ENCODE measurements at regions not wholly inside any gene's neighbourhood (a gene's known extent, or its start where the extent isn't known, plus 50 kb on each side); places are given as distances from the start of the nearest gene placed in this dataset.

DNA sequence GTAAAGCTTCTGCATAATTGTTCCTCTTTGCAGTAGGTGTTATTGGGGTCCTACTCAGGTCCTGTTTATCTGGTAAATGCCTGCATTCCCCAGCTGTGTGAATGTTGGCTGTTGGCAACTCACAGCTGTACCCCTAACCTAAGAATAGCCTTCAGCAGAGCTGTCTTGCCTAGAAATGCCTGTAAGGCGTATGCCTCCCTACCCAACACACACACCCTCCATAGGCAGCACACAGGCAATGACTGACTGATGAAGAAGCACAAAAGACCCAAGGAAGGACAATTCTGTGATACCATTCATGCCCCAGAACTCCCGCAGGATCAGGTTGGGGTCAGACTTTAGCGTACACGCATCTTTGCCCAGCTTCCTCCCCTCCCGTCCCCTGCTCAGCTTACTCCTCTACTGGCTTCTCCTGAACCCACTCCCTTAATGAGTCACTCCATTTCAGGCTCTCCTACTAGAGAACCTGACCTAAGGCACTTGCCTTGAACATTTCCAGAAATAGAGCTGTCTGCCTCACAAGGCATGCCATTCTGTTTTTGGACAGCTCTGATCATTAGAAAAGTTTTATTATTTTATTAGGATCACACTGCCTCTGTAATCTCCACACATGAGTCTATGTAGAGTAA lies 99.2 kb upstream of the PIK3CG start:
- H3K9ac ChIP-seq (ENCODE audit: low read length in 5 of 5), result no peak overlapping the region
- no peaks in the 10 kb centered on the region for H3K9me3 ChIP-seq (ENCODE audit: control insufficient read depth in 5 of 5, low read length in 5 of 5)
- H3K27ac ChIP-seq (ENCODE audit: low read depth, low read length), result no peak overlapping the region
- H3K27me3 ChIP-seq (ENCODE audit: control insufficient read depth in 5 of 5, insufficient read depth in 4 of 5, low read length in 5 of 5), result no peaks in the 10 kb centered on the region
- peaks cover 0 to 9% (median 5%) of the 10 kb centered on the region in 5 donors for H3K4me1 ChIP-seq (ENCODE audit: control insufficient read depth in 5 of 5, insufficient read depth in 5 of 5, low read length in 5 of 5)
- no peak overlapping the region for H3K4me3 ChIP-seq (ENCODE audit: low read depth in 1 of 5, low read length in 5 of 5)
- no peaks in the 10 kb centered on the region for H3K36me3 ChIP-seq (ENCODE audit: control insufficient read depth in 5 of 5, insufficient read depth in 5 of 5, low read length in 5 of 5)

DNA sequence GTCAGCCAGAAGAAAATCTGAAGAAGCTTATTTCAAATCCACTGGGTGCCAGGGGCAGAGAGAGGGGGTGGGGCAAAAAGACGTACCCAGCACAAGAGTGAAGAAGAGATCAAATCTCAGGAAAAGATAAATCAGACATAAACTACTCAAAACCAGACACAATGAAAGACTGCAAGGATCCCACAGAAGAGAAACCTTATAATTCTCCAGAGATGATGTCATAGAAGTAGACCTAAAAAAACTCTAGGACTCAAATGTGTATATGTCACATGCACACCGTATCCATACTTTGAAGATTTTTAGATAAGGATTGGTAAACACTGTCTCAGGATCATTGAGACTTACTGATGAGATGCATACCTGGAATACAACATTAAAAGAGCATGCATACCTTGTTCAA lies 98.5 kb upstream of the PIK3CG start:
- Histone ChIP-seq H3K4me1 (ENCODE audit: control insufficient read depth in 5 of 5, insufficient read depth in 5 of 5, low read length in 5 of 5) (peaks cover 0 to 9% (median 5%) of the 10 kb centered on the region in 5 donors), H3K36me3 (ENCODE audit: control insufficient read depth in 5 of 5, insufficient read depth in 5 of 5, low read length in 5 of 5) (no peaks in the 10 kb centered on the region), H3K4me3 (ENCODE audit: low read depth in 1 of 5, low read length in 5 of 5) (no peak overlapping the region), H3K27ac (ENCODE audit: low read depth, low read length) (no peak overlapping the region), H3K9ac (ENCODE audit: low read length in 5 of 5) (no peak overlapping the region), H3K9me3 (ENCODE audit: control insufficient read depth in 5 of 5, low read length in 5 of 5) (no peaks in the 10 kb centered on the region), H3K27me3 (ENCODE audit: control insufficient read depth in 5 of 5, insufficient read depth in 4 of 5, low read length in 5 of 5) (no peaks in the 10 kb centered on the region)

DNA sequence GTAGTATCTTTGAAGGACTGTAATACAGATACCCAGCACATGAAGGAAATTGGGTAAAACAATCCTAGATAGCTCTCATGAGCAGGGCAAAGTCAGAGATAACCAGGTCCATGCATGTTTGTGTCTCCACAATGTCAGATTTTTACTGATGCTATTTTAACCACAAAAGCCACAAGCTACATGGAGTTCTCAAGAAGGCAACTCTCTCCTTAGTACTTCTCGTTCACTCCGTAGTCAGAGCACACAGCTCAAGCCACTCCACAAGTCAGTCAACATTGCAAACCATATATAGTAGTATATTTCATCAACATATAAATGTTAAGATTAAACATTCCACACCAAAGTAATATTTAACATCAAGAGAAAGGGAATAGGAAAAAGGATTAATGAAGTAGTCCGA lies 98.0 kb upstream of the PIK3CG start:
- no peak overlapping the region for H3K9ac ChIP-seq (ENCODE audit: low read length in 5 of 5)
- H3K27ac ChIP-seq (ENCODE audit: low read depth, low read length), result no peak overlapping the region

DNA sequence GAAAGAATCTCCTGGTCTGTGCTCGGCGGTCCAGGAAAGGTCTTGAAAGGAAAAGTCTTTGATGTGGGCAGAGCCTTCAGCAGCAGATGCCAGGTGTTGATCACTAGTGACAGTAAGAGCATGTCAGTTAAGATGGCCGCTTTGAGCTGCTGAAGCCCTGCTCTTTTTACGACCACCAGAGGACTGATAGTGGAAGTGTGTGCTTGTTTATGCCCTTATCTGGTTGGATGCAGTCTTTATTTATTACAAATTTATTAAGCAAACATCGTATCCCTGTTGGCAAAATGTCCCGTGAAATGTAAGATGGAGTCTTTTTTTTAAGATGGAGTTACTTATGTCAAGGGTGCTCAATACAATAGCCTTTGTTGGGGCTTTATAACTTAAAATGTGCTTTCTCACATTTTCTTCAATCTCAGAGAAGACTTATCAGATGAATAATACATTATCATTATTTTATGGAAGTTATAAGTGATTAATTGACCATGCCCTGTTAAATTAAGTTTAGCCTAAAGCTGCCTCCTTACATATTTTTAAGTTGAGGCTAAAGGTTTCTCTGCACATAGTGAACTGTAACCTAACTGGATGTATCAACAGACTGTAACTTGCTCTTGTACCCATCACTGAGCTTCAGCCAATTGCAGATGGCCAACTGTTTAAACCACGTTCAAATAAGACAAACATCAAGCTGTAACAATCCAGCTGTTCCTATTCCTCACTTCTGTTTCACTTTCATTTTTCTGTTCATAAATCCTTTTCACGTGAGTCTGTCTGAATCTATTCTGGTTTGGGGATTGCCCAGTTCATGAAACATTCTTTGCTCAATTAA lies 97.4 kb upstream of the PIK3CG start:
- Histone ChIP-seq H3K9ac (ENCODE audit: low read length in 5 of 5) (peak overlapping the region in 1 of 5 donors; percentile 14), H3K27me3 (ENCODE audit: control insufficient read depth in 5 of 5, insufficient read depth in 4 of 5, low read length in 5 of 5) (no peaks in the 10 kb centered on the region), H3K36me3 (ENCODE audit: control insufficient read depth in 5 of 5, insufficient read depth in 5 of 5, low read length in 5 of 5) (no peaks in the 10 kb centered on the region), H3K4me1 (ENCODE audit: control insufficient read depth in 5 of 5, insufficient read depth in 5 of 5, low read length in 5 of 5) (peaks cover 0 to 9% (median 5%) of the 10 kb centered on the region in 5 donors), H3K9me3 (ENCODE audit: control insufficient read depth in 5 of 5, low read length in 5 of 5) (no peaks in the 10 kb centered on the region), H3K27ac (ENCODE audit: low read depth, low read length) (no peak overlapping the region), H3K4me3 (ENCODE audit: low read depth in 1 of 5, low read length in 5 of 5) (peak overlapping the region; percentile 24 to 44 (median 31))

More for the DNA sequence above, 98.0 kb upstream of the PIK3CG start:
- H3K9me3 ChIP-seq (ENCODE audit: control insufficient read depth in 5 of 5, low read length in 5 of 5), result no peaks in the 10 kb centered on the region
- no peak overlapping the region for H3K4me3 ChIP-seq (ENCODE audit: low read depth in 1 of 5, low read length in 5 of 5)
- peaks cover 0 to 9% (median 5%) of the 10 kb centered on the region in 5 donors for H3K4me1 ChIP-seq (ENCODE audit: control insufficient read depth in 5 of 5, insufficient read depth in 5 of 5, low read length in 5 of 5)
- no peaks in the 10 kb centered on the region for H3K27me3 ChIP-seq (ENCODE audit: control insufficient read depth in 5 of 5, insufficient read depth in 4 of 5, low read length in 5 of 5)
- H3K36me3 ChIP-seq (ENCODE audit: control insufficient read depth in 5 of 5, insufficient read depth in 5 of 5, low read length in 5 of 5), result no peaks in the 10 kb centered on the region

DNA sequence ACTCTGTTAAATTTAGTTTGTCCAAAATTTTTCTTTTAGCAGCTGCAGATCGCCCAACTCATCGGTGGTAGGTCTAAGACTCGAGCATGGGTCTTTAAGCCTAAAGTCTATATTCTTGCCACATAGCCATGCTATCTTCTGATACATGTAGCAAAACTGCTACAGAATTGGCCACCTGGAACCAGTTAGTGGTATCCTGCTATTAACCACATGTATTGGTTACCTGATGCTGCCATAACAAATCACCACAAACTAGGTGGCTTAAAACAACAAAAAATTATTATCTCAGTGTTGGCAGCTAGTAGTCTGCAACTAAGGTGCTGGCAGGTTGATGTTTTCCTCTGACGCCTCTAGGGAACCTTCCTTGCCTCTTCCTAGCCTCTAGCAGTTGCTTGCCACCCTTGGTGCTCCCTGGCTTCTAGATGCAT lies 96.7 kb upstream of the PIK3CG start:
- Histone ChIP-seq H3K4me3 (ENCODE audit: low read depth in 1 of 5, low read length in 5 of 5) (peak overlapping the region; percentile 24 to 44 (median 31)), H3K9ac (ENCODE audit: low read length in 5 of 5) (peak overlapping the region in 1 of 5 donors; percentile 14), H3K27me3 (ENCODE audit: control insufficient read depth in 5 of 5, insufficient read depth in 4 of 5, low read length in 5 of 5) (no peaks in the 10 kb centered on the region), H3K27ac (ENCODE audit: low read depth, low read length) (no peak overlapping the region), H3K9me3 (ENCODE audit: control insufficient read depth in 5 of 5, low read length in 5 of 5) (no peaks in the 10 kb centered on the region), H3K4me1 (ENCODE audit: control insufficient read depth in 5 of 5, insufficient read depth in 5 of 5, low read length in 5 of 5) (peaks cover 0 to 9% (median 5%) of the 10 kb centered on the region in 5 donors), H3K36me3 (ENCODE audit: control insufficient read depth in 5 of 5, insufficient read depth in 5 of 5, low read length in 5 of 5) (no peaks in the 10 kb centered on the region)

DNA sequence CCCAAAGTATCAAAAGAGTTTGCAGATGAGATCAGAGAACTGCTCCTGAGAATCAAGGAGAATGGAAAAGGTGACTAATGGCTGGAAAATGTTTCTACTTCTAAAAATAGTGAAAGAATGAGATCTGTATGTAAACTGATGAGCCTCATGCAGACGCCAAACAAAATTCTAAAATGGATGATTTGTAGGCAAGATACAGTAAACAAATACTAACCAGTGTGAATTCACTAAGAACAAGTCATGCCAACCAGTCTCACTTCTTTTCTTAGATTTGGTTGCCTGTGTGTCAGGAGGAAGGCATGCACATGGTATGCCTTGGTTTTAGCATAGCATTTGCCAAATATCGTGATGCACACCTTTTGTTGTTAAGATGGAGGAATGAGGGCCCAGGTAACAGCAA lies 94.9 kb upstream of the PIK3CG start:
- Histone ChIP-seq H3K27ac (ENCODE audit: low read depth, low read length) (no peak overlapping the region), H3K36me3 (ENCODE audit: control insufficient read depth in 5 of 5, insufficient read depth in 5 of 5, low read length in 5 of 5) (no peaks in the 10 kb centered on the region), H3K27me3 (ENCODE audit: control insufficient read depth in 5 of 5, insufficient read depth in 4 of 5, low read length in 5 of 5) (no peaks in the 10 kb centered on the region), H3K9ac (ENCODE audit: low read length in 5 of 5) (no peak overlapping the region), H3K9me3 (ENCODE audit: control insufficient read depth in 5 of 5, low read length in 5 of 5) (no peaks in the 10 kb centered on the region), H3K4me3 (ENCODE audit: low read depth in 1 of 5, low read length in 5 of 5) (no peak overlapping the region), H3K4me1 (ENCODE audit: control insufficient read depth in 5 of 5, insufficient read depth in 5 of 5, low read length in 5 of 5) (peaks cover 0 to 9% (median 5%) of the 10 kb centered on the region in 5 donors)

DNA sequence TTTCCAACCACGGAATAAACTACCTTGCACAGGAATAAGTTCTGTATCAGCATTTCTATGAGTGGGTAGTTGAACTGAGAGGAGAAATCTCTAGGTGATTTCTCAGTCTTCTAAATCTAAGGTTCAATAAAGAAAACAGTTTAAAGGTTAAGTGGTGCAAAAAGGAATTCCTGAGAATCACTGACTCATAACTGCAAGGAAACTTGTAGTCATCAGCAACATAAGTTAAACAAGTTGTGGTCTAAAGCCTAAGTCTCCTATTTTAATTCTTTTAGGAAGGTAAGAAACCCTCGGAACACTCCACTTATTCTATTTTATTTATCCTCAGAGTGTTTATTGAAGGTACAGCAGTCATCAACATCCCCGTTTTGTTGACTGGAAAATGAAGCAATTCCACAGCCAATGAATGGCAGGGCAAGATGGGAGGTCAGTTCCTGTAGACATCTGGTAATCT lies 92.4 kb upstream of the PIK3CG start:
- H3K36me3 ChIP-seq (ENCODE audit: control insufficient read depth in 5 of 5, insufficient read depth in 5 of 5, low read length in 5 of 5), result no peaks in the 10 kb centered on the region
- no peak overlapping the region for H3K4me3 ChIP-seq (ENCODE audit: low read depth in 1 of 5, low read length in 5 of 5)
- peaks cover 0 to 7% (median 4%) of the 10 kb centered on the region in 5 donors for H3K4me1 ChIP-seq (ENCODE audit: control insufficient read depth in 5 of 5, insufficient read depth in 5 of 5, low read length in 5 of 5)
- no peak overlapping the region for H3K27ac ChIP-seq (ENCODE audit: low read depth, low read length)
- no peaks in the 10 kb centered on the region for H3K27me3 ChIP-seq (ENCODE audit: control insufficient read depth in 5 of 5, insufficient read depth in 4 of 5, low read length in 5 of 5)
- H3K9me3 ChIP-seq (ENCODE audit: control insufficient read depth in 5 of 5, low read length in 5 of 5), result no peaks in the 10 kb centered on the region
- H3K9ac ChIP-seq (ENCODE audit: low read length in 5 of 5), result no peak overlapping the region

DNA sequence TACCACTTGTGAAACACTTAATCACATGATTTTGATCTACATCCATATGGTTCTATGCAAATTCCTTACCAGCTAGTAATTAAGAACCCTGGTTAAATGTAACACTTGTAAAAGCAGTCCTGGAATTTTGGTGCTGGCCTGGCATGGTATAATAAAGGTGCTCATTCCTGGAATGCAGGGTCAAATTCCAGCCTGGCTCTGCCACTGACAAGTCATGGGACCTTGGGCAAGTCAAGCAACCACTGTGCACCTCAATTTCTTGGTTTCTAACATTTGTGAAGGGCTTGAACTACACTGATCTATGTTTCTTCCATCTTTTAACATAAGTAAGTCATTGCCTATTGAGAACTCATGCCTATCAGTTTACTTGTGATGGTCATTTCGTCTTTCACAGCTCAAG lies 91.9 kb upstream of the PIK3CG start:
- Histone ChIP-seq H3K27me3 (ENCODE audit: control insufficient read depth in 5 of 5, insufficient read depth in 4 of 5, low read length in 5 of 5) (no peaks in the 10 kb centered on the region), H3K27ac (ENCODE audit: low read depth, low read length) (no peak overlapping the region), H3K9ac (ENCODE audit: low read length in 5 of 5) (no peak overlapping the region), H3K9me3 (ENCODE audit: control insufficient read depth in 5 of 5, low read length in 5 of 5) (no peaks in the 10 kb centered on the region), H3K4me1 (ENCODE audit: control insufficient read depth in 5 of 5, insufficient read depth in 5 of 5, low read length in 5 of 5) (peaks cover 0 to 2% (median 0%) of the 10 kb centered on the region in 5 donors), H3K4me3 (ENCODE audit: low read depth in 1 of 5, low read length in 5 of 5) (no peak overlapping the region), H3K36me3 (ENCODE audit: control insufficient read depth in 5 of 5, insufficient read depth in 5 of 5, low read length in 5 of 5) (no peaks in the 10 kb centered on the region)

DNA sequence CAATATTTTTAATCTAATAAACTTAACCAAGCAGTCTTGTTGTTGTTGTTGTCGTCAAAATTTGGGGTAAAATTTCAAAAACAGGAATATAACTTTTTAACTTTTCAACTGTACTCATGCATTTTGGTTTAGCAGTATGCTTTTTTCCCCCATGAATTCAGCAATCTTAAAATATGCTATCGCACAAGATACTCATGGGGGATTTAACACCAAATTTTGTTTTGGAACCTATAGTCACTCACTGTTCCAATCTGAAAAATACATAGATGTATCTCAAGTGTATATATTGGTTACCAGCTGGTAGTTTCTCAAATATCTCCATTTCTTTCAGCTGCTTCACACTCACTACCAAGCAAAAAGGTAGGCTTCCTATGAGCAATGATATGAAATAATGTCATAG lies 91.4 kb upstream of the PIK3CG start:
- no peak overlapping the region for H3K9ac ChIP-seq (ENCODE audit: low read length in 5 of 5)
- H3K4me1 ChIP-seq (ENCODE audit: control insufficient read depth in 5 of 5, insufficient read depth in 5 of 5, low read length in 5 of 5), result no peaks in the 10 kb centered on the region
- H3K4me3 ChIP-seq (ENCODE audit: low read depth in 1 of 5, low read length in 5 of 5), result no peak overlapping the region
- no peaks in the 10 kb centered on the region for H3K9me3 ChIP-seq (ENCODE audit: control insufficient read depth in 5 of 5, low read length in 5 of 5)
- H3K27ac ChIP-seq (ENCODE audit: low read depth, low read length), result no peak overlapping the region
- H3K27me3 ChIP-seq (ENCODE audit: control insufficient read depth in 5 of 5, insufficient read depth in 4 of 5, low read length in 5 of 5), result no peaks in the 10 kb centered on the region
- no peaks in the 10 kb centered on the region for H3K36me3 ChIP-seq (ENCODE audit: control insufficient read depth in 5 of 5, insufficient read depth in 5 of 5, low read length in 5 of 5)

DNA sequence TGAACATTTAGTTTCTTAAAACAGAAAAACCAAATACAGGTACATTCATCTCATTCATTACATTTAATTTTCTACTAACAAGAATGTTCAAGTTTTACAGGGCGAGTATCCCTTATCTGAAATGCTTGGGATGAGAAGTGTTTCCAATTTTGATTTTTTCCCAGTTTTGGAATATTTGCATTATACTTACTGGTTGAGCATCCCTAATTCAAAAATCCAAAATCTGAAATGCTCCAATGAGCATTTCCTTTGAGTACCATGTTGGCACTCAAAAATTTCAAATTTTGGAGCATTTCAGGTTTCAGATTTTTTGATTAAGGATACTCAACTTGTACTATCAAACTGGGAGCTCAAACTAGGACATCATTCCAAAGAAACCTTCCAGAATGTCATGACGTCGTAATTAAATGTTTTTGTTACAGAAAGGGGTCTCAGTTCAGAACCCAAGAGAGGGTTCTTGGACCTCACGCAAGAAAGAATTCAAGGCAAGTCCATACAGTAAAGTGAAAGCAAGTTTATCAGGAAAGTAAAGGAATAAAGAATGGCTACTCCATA lies 90.8 kb upstream of the PIK3CG start:
- Histone ChIP-seq H3K4me1 (ENCODE audit: control insufficient read depth in 5 of 5, insufficient read depth in 5 of 5, low read length in 5 of 5) (no peaks in the 10 kb centered on the region), H3K9ac (ENCODE audit: low read length in 5 of 5) (no peak overlapping the region), H3K27ac (ENCODE audit: low read depth, low read length) (no peak overlapping the region), H3K27me3 (ENCODE audit: control insufficient read depth in 5 of 5, insufficient read depth in 4 of 5, low read length in 5 of 5) (no peaks in the 10 kb centered on the region), H3K9me3 (ENCODE audit: control insufficient read depth in 5 of 5, low read length in 5 of 5) (no peaks in the 10 kb centered on the region), H3K36me3 (ENCODE audit: control insufficient read depth in 5 of 5, insufficient read depth in 5 of 5, low read length in 5 of 5) (no peaks in the 10 kb centered on the region), H3K4me3 (ENCODE audit: low read depth in 1 of 5, low read length in 5 of 5) (no peak overlapping the region)
